OCI-LY7 (cell line): ENCODE measurements at regions not wholly inside any gene's neighbourhood (a gene's known extent, or its start where the extent isn't known, plus 50 kb on each side); places are given as distances from the start of the nearest gene placed in this dataset.

Experiments
- BruUV-seq: library from RNA; stranded (reverse); fragments of 400-500 nt; replicated peaks from 2 replicates; lab custom pipeline; 2021; lab: Mats Ljungman, UMichigan
- CTCF ChIA-PET: fragments of 300-600 bp; sonication (Branson Sonifier 250); formaldehyde crosslinking; loops from one replicate; lab custom pipeline; 2022; ENCODE audit warnings: antibody characterized with exemption; ENCODE audit not compliant: unreplicated experiment; lab: Charles Lee
- POLR2A ChIA-PET: fragments of 300-600 bp; sonication (Branson Sonifier 250); formaldehyde crosslinking; loops from one replicate; lab custom pipeline; 2022; ENCODE audit warnings: antibody characterized with exemption; lab: Charles Lee
- DNase-seq: peaks from one replicate; pipeline ENCODE4 v3.0.0-alpha.2; 2015; ENCODE audit warnings: low spot score
- H2AFZ ChIP-seq: fragments of 200-600 bp; sonication (generic), shearing (Covaris generic); 2 replicates; pipeline ENCODE4 v1.6.1; 2014; ENCODE audit warnings: mild to moderate bottlenecking, antibody characterized with exemption, low read length, moderate library complexity
- H3K27ac ChIP-seq: fragments of 200-600 bp; sonication (generic); 2 replicates; pipeline ENCODE4 v1.5.1; 2014; ENCODE audit warnings: mixed run types, low read depth, mild to moderate bottlenecking, moderate library complexity, low read length, inconsistent platforms; ENCODE audit not compliant: poor library complexity, severe bottlenecking
- H3K36me3 ChIP-seq: fragments of 200-600 bp; sonication (generic); 2 replicates; pipeline ENCODE4 v1.6.1; 2014; ENCODE audit warnings: mild to moderate bottlenecking, antibody characterized with exemption, low read length, moderate library complexity, mixed read lengths; ENCODE audit not compliant: insufficient read depth
- H3K4me1 ChIP-seq: fragments of 200-600 bp; sonication (generic); 2 replicates; pipeline ENCODE4 v1.5.1; 2014; ENCODE audit warnings: mild to moderate bottlenecking, low read length; ENCODE audit not compliant: insufficient read depth, poor library complexity, severe bottlenecking
- H3K4me2 ChIP-seq: fragments of 200-600 bp; sonication (generic); 2 replicates; pipeline ENCODE4 v1.6.1; 2014; ENCODE audit warnings: mild to moderate bottlenecking, low read length
- H3K4me3 ChIP-seq: fragments of 200-600 bp; sonication (generic); 2 replicates; pipeline ENCODE4 v1.5.1; 2014; ENCODE audit warnings: mild to moderate bottlenecking, low read depth, low read length; ENCODE audit not compliant: poor library complexity, severe bottlenecking
- H3K79me2 ChIP-seq: fragments of 200-600 bp; sonication (generic); 2 replicates; pipeline ENCODE4 v1.6.1; 2016; ENCODE audit warnings: low read depth, mild to moderate bottlenecking, low read length, moderate library complexity, mixed read lengths; ENCODE audit not compliant: insufficient read depth
- H3K9me2 ChIP-seq: fragments of 200-600 bp; sonication (generic); 2 replicates; pipeline ENCODE4 v1.6.1; 2016; ENCODE audit warnings: mild to moderate bottlenecking, low read length, mixed read lengths; ENCODE audit not compliant: insufficient read depth
- H3K9me3 ChIP-seq: fragments of 200-600 bp; sonication (generic); 2 replicates; pipeline ENCODE4 v1.6.1; 2014; ENCODE audit warnings: mild to moderate bottlenecking, mixed run types, low read length, mixed read lengths
- H4K20me1 ChIP-seq: fragments of 200-600 bp; sonication (generic); 2 replicates; pipeline ENCODE4 v1.6.1; 2014; ENCODE audit warnings: mild to moderate bottlenecking, antibody characterized with exemption, low read length, moderate library complexity, mixed read lengths; ENCODE audit not compliant: insufficient read depth
- EZH2phosphoT487 ChIP-seq: fragments of 200-600 bp; sonication (generic); IDR thresholded peaks from 2 replicates; pipeline ENCODE4 v1.6.1; 2018; ENCODE audit warnings: low read depth, borderline replicate concordance, mild to moderate bottlenecking, mixed run types, antibody characterized with exemption, low read length, moderate library complexity, mixed read lengths
- intact Hi-C: fragments of 100-400 bp; cut with micrococcal nuclease; formaldehyde crosslinking; loops from one replicate; pipeline ENCODE4 v1.10.0; 2022; ENCODE audit not compliant: unreplicated experiment
- TF ChIP-seq, protein P1 (sequence below): fragments of 200-600 bp; sonication (generic); conservative IDR thresholded peaks from 2 replicates; pipeline ENCODE4 v1.5.1; 2014; ENCODE audit warnings: mild to moderate bottlenecking, antibody characterized with exemption, low read length, moderate library complexity, mixed read lengths

GRCh38 chr2:219707496-219708285 is 80.3 kb downstream of the SLC4A3 start:
- intact Hi-C loops, result no loop called here
- no peaks in the 10 kb centered on the region for H3K9me3 ChIP-seq
- POLR2A ChIA-PET, result interaction anchor here (0.6 kb wide), 1 partner anchor 277 kb away, joined by 3 read pairs; no protein-coding TSS in a partner anchor
- CTCF ChIA-PET, result no interaction called here
- H2AFZ ChIP-seq, result no peak overlapping the region
- H3K4me1 ChIP-seq, result no peaks in the 10 kb centered on the region
- H3K36me3 ChIP-seq, result no peaks in the 10 kb centered on the region
- no peak overlapping the region for H3K4me3 ChIP-seq
- DNase-seq, result no peak
- TF ChIP-seq, protein P1, sequence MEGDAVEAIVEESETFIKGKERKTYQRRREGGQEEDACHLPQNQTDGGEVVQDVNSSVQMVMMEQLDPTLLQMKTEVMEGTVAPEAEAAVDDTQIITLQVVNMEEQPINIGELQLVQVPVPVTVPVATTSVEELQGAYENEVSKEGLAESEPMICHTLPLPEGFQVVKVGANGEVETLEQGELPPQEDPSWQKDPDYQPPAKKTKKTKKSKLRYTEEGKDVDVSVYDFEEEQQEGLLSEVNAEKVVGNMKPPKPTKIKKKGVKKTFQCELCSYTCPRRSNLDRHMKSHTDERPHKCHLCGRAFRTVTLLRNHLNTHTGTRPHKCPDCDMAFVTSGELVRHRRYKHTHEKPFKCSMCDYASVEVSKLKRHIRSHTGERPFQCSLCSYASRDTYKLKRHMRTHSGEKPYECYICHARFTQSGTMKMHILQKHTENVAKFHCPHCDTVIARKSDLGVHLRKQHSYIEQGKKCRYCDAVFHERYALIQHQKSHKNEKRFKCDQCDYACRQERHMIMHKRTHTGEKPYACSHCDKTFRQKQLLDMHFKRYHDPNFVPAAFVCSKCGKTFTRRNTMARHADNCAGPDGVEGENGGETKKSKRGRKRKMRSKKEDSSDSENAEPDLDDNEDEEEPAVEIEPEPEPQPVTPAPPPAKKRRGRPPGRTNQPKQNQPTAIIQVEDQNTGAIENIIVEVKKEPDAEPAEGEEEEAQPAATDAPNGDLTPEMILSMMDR, result no peak
- no peak for TF ChIP-seq EZH2phosphoT487
- BruUV-seq, result no TSS peak
- H3K4me2 ChIP-seq, result no peak overlapping the region
- no peaks in the 10 kb centered on the region for H3K9me2 ChIP-seq
- H3K79me2 ChIP-seq, result no peaks in the 10 kb centered on the region
- no peaks in the 10 kb centered on the region for H4K20me1 ChIP-seq
- no peak overlapping the region for H3K27ac ChIP-seq

DNA sequence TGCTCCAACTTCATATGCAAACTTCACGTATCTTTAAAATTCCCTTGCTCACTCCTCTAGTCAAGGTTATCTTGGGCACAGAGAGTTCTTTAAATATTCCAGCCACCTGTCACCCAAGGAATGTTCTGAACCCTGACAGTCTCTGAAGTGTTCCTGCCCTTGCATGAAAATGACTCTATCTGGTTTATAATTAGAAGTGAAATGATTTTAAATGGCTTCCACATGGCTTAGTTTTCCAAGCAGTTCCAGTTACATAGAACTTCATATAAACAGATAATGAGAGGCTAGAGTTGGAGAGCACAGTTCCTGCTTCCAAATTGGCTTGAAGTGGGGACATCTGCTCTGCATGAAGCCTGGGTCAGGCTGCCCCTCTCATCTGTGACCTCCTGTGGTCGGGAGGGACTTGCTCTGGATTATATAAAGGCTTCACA is 81.9 kb downstream of the SLC4A3 start:
- ChIA-PET POLR2A (no interaction called here), CTCF (no interaction called here)
- Histone ChIP-seq H3K9me3 (no peaks in the 10 kb centered on the region), H4K20me1 (no peaks in the 10 kb centered on the region), H3K9me2 (no peaks in the 10 kb centered on the region), H2AFZ (no peak overlapping the region), H3K4me1 (no peaks in the 10 kb centered on the region), H3K79me2 (no peaks in the 10 kb centered on the region), H3K27ac (no peak overlapping the region), H3K4me2 (no peak overlapping the region), H3K4me3 (no peak overlapping the region), H3K36me3 (no peaks in the 10 kb centered on the region)
- no peak for DNase-seq
- intact Hi-C loops, result no loop called here
- no TSS peak for BruUV-seq
- no peak for TF ChIP-seq EZH2phosphoT487
- TF ChIP-seq, protein P1, result no peak

- no TSS peak for BruUV-seq
- peak overlapping the region; percentile 34; the same call in 1 of the 2 replicates for H3K4me2 ChIP-seq
- intact Hi-C loops, result no loop called here
- CTCF ChIA-PET, result no interaction called here
- TF ChIP-seq, protein P1, result no peak
- TF ChIP-seq EZH2phosphoT487, result no peak
- H4K20me1 ChIP-seq, result no peaks in the 10 kb centered on the region
- H3K36me3 ChIP-seq, result no peaks in the 10 kb centered on the region
- no peak overlapping the region for H3K4me3 ChIP-seq
- no peaks in the 10 kb centered on the region for H3K4me1 ChIP-seq
- no peaks in the 10 kb centered on the region for H3K9me3 ChIP-seq
- no peak overlapping the region for H3K27ac ChIP-seq
- H3K9me2 ChIP-seq, result no peaks in the 10 kb centered on the region
- H2AFZ ChIP-seq, result peak overlapping the region; percentile 92
- POLR2A ChIA-PET, result interaction anchor here (0.6 kb wide), 1 partner anchor 14 kb away, joined by 3 read pairs; no protein-coding TSS in a partner anchor
- peak; percentile 64 for DNase-seq
- no peaks in the 10 kb centered on the region for H3K79me2 ChIP-seq
Measured at GRCh38 chr2:219713110-219713509, 85.7 kb downstream of the SLC4A3 start.
